Thoracic aorta (tissue), 2 donors: ENCODE measurements at regions not wholly inside any gene's neighbourhood (a gene's known extent, or its start where the extent isn't known, plus 50 kb on each side); places are given as distances from the start of the nearest gene placed in this dataset.

Experiments used
- ATAC-seq: fragments of 150-250 bp; one replicate; pipeline ENCODE4 v1.8.0; 2017; ENCODE audit warnings: low read depth; ENCODE audit not compliant: insufficient number of reproducible peaks, low FRiP score
- DNase-seq: peaks from one replicate; pipeline ENCODE4 v3.0.0-alpha.2; 2020; ENCODE audit warnings: low spot score
- H3K27ac ChIP-seq, 2 donors: fragments of 200-600 bp; sonication (generic); 1 replicate in 1 of 2; 2 replicates in 1 of 2; pipeline ENCODE4 v1.5.1; 2016; ENCODE audit warnings: mild to moderate bottlenecking in 2 of 2, moderate library complexity in 2 of 2
- H3K27me3 ChIP-seq: fragments of 200-600 bp; sonication (generic); replicated peaks from 2 replicates; pipeline ENCODE4 v1.6.0; 2016; ENCODE audit warnings: mild to moderate bottlenecking; ENCODE audit not compliant: insufficient read depth
- H3K36me3 ChIP-seq: fragments of 200-600 bp; sonication (generic); one replicate; pipeline ENCODE4 v1.5.1; 2016
- H3K4me1 ChIP-seq, 2 donors: fragments of 200-600 bp; sonication (generic); 1 replicate in 1 of 2; 2 replicates in 1 of 2; pipeline versions ENCODE4 v1.5.1 to v1.6.0; 2016; ENCODE audit warnings: low read depth in 2 of 2, mild to moderate bottlenecking in 1 of 2; ENCODE audit not compliant: control insufficient read depth in 1 of 2
- H3K4me3 ChIP-seq: fragments of 200-600 bp; sonication (generic); 2 replicates; pipeline ENCODE4 v1.5.1; 2016; ENCODE audit warnings: mild to moderate bottlenecking
- H3K9me3 ChIP-seq: fragments of 200-600 bp; sonication (generic); 2 replicates; pipeline ENCODE4 v1.5.1; 2016
- CTCF ChIP-seq: fragments of 200-600 bp; sonication (generic); IDR thresholded peaks from one replicate; pipeline ENCODE4 v1.5.1; 2019; ENCODE audit warnings: antibody characterized with exemption

- Histone ChIP-seq H3K27ac (no peak overlapping the region), H3K36me3 (no peaks in the 10 kb centered on the region), H3K9me3 (no peaks in the 10 kb centered on the region), H3K4me1 (no peaks in the 10 kb centered on the region), H3K4me3 (no peak overlapping the region), H3K27me3 (no peaks in the 10 kb centered on the region)
- ATAC-seq: no peak
- no peak for DNase-seq
- TF ChIP-seq CTCF: no peak
These were observed 202.2 kb upstream of the OR4E1 start for GRCh38 chr14:21875791-21876190.

- Histone ChIP-seq H3K27ac (no peak overlapping the region), H3K36me3 (no peaks in the 10 kb centered on the region), H3K4me1 (no peaks in the 10 kb centered on the region), H3K27me3 (no peaks in the 10 kb centered on the region), H3K9me3 (no peaks in the 10 kb centered on the region), H3K4me3 (no peak overlapping the region)
- no peak for DNase-seq
- no peak for TF ChIP-seq CTCF
- no peak for ATAC-seq
These were observed 201.3 kb upstream of the OR4E1 start for GRCh38 chr14:21874946-21875345.

GRCh38 chr14:21874167-21874566 lies 200.5 kb upstream of the OR4E1 start:
- no peak for TF ChIP-seq CTCF
- ATAC-seq: no peak
- no peaks in the 10 kb centered on the region for H3K27me3 ChIP-seq
- H3K36me3 ChIP-seq: no peaks in the 10 kb centered on the region
- DNase-seq: no peak
- H3K4me3 ChIP-seq: no peak overlapping the region
- H3K9me3 ChIP-seq: no peaks in the 10 kb centered on the region
- H3K4me1 ChIP-seq: no peaks in the 10 kb centered on the region
- H3K27ac ChIP-seq: no peak overlapping the region

- Histone ChIP-seq H3K4me1 (no peaks in the 10 kb centered on the region), H3K36me3 (no peaks in the 10 kb centered on the region), H3K27me3 (no peaks in the 10 kb centered on the region), H3K27ac (no peak overlapping the region), H3K4me3 (no peak overlapping the region), H3K9me3 (no peaks in the 10 kb centered on the region)
- no peak for TF ChIP-seq CTCF
- DNase-seq (no peak), ATAC-seq (no peak)
These were observed 194.9 kb upstream of the OR4E1 start for GRCh38 chr14:21868442-21869046.

GRCh38 chr14:21867541-21867940 lies 193.9 kb upstream of the OR4E1 start:
- no peak overlapping the region for H3K27ac ChIP-seq
- H3K4me3 ChIP-seq: no peak overlapping the region
- TF ChIP-seq CTCF: no peak
- DNase-seq (no peak), ATAC-seq (no peak)
- H3K27me3 ChIP-seq: no peaks in the 10 kb centered on the region
- H3K36me3 ChIP-seq: no peaks in the 10 kb centered on the region
- H3K9me3 ChIP-seq: no peaks in the 10 kb centered on the region
- H3K4me1 ChIP-seq: no peaks in the 10 kb centered on the region
